Hepatocyte (in vitro differentiated cells): ENCODE measurements at regions not wholly inside any gene's neighbourhood (a gene's known extent, or its start where the extent isn't known, plus 50 kb on each side); places are given as distances from the start of the nearest gene placed in this dataset.

Experiments used
- DNase-seq: peaks from one replicate; pipeline ENCODE4 v3.0.0-alpha.2; 2016; ENCODE audit warnings: low spot score
- H2AFZ ChIP-seq: fragments of 200-600 bp; sonication (generic); 2 replicates; pipeline ENCODE4 v1.6.0; 2016; ENCODE audit warnings: antibody characterized with exemption, mild to moderate bottlenecking
- H3K27ac ChIP-seq: fragments of 200-600 bp; sonication (generic); 2 replicates; pipeline ENCODE4 v1.5.1; 2016; ENCODE audit warnings: mild to moderate bottlenecking
- H3K27me3 ChIP-seq: fragments of 200-600 bp; sonication (generic); 2 replicates; pipeline ENCODE4 v1.6.1; 2016
- H3K36me3 ChIP-seq: fragments of 200-600 bp; sonication (generic); replicated peaks from 2 replicates; pipeline ENCODE4 v1.5.1; 2016; ENCODE audit warnings: low read depth; ENCODE audit not compliant: insufficient read depth
- H3K4me1 ChIP-seq: fragments of 200-600 bp; sonication (generic); 2 replicates; pipeline ENCODE4 v1.5.1; 2016; ENCODE audit warnings: mild to moderate bottlenecking, moderate library complexity; ENCODE audit not compliant: insufficient read depth
- H3K4me2 ChIP-seq: fragments of 200-600 bp; sonication (generic); 2 replicates; pipeline ENCODE4 v1.6.0; 2016
- H3K4me3 ChIP-seq: fragments of 200-600 bp; sonication (generic); 2 replicates; pipeline ENCODE4 v1.5.1; 2016; ENCODE audit warnings: mild to moderate bottlenecking
- H3K79me2 ChIP-seq: fragments of 200-600 bp; sonication (generic); 2 replicates; pipeline ENCODE4 v1.6.0; 2017; ENCODE audit warnings: mild to moderate bottlenecking
- H3K9me2 ChIP-seq: fragments of 200-600 bp; sonication (generic); replicated peaks from 2 replicates; pipeline ENCODE4 v1.6.0; 2017; ENCODE audit warnings: mild to moderate bottlenecking; ENCODE audit not compliant: insufficient read depth
- H3K9me3 ChIP-seq: fragments of 200-600 bp; sonication (generic); 2 replicates; pipeline ENCODE4 v1.5.1; 2016; ENCODE audit warnings: low read depth, mild to moderate bottlenecking
- H4K20me1 ChIP-seq: fragments of 200-600 bp; sonication (generic); 2 replicates; pipeline ENCODE4 v1.6.0; 2016; ENCODE audit warnings: mild to moderate bottlenecking; ENCODE audit not compliant: insufficient read depth, poor library complexity, severe bottlenecking
- EZH2 ChIP-seq: fragments of 200-600 bp; sonication (generic); IDR thresholded peaks from 2 replicates; pipeline ENCODE4 v1.6.1; 2016; ENCODE audit warnings: antibody characterized with exemption, mild to moderate bottlenecking, borderline replicate concordance
- EZH2phosphoT487 ChIP-seq: fragments of 200-600 bp; sonication (generic); IDR thresholded peaks from one replicate; pipeline ENCODE4 v1.6.1; 2018; ENCODE audit warnings: antibody characterized with exemption, mild to moderate bottlenecking, low read depth, moderate library complexity; ENCODE audit not compliant: unreplicated experiment, severe bottlenecking
- WGBS: methylation state at CpG from one replicate; pipeline ENCODE4 v1.1.6; 2016; ENCODE audit warnings: low lambda C conversion rate; ENCODE audit errors: missing lambda C conversion rate; 5-methylcytosine and 5-hydroxymethylcytosine counted together
- TF ChIP-seq, protein P1 (sequence below): fragments of 200-600 bp; sonication (generic); IDR thresholded peaks from 2 replicates; pipeline ENCODE4 v1.5.1; 2016; ENCODE audit warnings: antibody characterized with exemption, mild to moderate bottlenecking; ENCODE audit not compliant: poor library complexity

DNA sequence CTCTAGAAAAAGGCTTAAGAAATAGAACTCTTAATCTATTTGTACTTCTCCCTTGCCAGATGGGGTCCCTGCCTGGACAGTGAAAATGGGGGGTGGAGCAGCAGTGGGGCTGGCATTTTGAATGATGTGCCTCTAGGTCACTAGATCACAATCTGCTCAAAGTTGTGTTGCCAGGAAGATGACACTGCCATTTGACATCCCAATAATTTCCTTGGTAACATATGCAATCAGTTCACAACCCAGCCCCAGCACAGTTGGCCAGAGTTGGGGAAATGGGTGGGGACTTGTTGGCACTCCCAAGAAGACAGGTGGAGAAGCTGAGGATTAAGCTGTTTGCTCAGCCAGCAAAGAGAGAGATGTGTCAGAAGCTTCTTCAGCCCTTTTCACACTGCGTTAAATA lies 558.3 kb upstream of the KLHL29 start:
- WGBS = 82% methylated on average over 1 of the region's 1 CpG
- no peaks in the 10 kb centered on the region for H3K79me2 ChIP-seq
- H3K9me3 ChIP-seq = no peaks in the 10 kb centered on the region
- H3K9me2 ChIP-seq = no peaks in the 10 kb centered on the region
- H3K27ac ChIP-seq = no peak overlapping the region
- H3K36me3 ChIP-seq = no peaks in the 10 kb centered on the region
- no peak overlapping the region for H3K4me3 ChIP-seq
- no peaks in the 10 kb centered on the region for H4K20me1 ChIP-seq
- no peaks in the 10 kb centered on the region for H3K4me1 ChIP-seq
- H2AFZ ChIP-seq = no peak overlapping the region
- H3K27me3 ChIP-seq = no peaks in the 10 kb centered on the region
- TF ChIP-seq EZH2 = no peak
- TF ChIP-seq EZH2phosphoT487 = no peak
- TF ChIP-seq, protein P1, sequence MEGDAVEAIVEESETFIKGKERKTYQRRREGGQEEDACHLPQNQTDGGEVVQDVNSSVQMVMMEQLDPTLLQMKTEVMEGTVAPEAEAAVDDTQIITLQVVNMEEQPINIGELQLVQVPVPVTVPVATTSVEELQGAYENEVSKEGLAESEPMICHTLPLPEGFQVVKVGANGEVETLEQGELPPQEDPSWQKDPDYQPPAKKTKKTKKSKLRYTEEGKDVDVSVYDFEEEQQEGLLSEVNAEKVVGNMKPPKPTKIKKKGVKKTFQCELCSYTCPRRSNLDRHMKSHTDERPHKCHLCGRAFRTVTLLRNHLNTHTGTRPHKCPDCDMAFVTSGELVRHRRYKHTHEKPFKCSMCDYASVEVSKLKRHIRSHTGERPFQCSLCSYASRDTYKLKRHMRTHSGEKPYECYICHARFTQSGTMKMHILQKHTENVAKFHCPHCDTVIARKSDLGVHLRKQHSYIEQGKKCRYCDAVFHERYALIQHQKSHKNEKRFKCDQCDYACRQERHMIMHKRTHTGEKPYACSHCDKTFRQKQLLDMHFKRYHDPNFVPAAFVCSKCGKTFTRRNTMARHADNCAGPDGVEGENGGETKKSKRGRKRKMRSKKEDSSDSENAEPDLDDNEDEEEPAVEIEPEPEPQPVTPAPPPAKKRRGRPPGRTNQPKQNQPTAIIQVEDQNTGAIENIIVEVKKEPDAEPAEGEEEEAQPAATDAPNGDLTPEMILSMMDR = no peak
- DNase-seq = no peak
- no peak overlapping the region for H3K4me2 ChIP-seq

DNA sequence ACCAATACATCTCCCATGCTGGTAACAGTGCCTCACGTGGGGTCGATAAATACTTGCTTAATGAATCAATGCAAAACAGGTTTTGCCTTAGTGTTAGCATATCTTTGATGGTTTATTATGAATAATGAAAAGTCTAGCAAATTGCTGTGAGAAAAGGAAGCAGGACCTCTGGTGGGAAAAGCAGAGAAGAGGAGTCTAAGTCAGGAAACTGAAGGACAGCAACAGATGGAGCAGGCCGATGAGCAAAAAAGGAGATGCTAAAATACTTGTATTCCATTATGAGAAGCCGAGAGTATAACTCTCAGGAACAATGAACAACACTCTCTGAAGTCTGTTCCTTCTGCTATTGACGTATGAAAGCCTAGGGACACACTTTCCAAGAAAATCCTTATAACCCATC lies 555.2 kb upstream of the KLHL29 start:
- WGBS = 92% methylated on average over 5 of the region's 5 CpGs
- no peak overlapping the region for H3K4me3 ChIP-seq
- no peak overlapping the region for H3K4me2 ChIP-seq
- no peak overlapping the region for H2AFZ ChIP-seq
- H3K9me2 ChIP-seq = no peaks in the 10 kb centered on the region
- no peaks in the 10 kb centered on the region for H3K4me1 ChIP-seq
- H4K20me1 ChIP-seq = no peaks in the 10 kb centered on the region
- H3K36me3 ChIP-seq = no peaks in the 10 kb centered on the region
- no peaks in the 10 kb centered on the region for H3K79me2 ChIP-seq
- no peak for TF ChIP-seq EZH2phosphoT487
- TF ChIP-seq EZH2 = no peak
- TF ChIP-seq, protein P1 = no peak
- no peaks in the 10 kb centered on the region for H3K27me3 ChIP-seq
- H3K9me3 ChIP-seq = no peaks in the 10 kb centered on the region
- no peak for DNase-seq
- no peak overlapping the region for H3K27ac ChIP-seq

DNA sequence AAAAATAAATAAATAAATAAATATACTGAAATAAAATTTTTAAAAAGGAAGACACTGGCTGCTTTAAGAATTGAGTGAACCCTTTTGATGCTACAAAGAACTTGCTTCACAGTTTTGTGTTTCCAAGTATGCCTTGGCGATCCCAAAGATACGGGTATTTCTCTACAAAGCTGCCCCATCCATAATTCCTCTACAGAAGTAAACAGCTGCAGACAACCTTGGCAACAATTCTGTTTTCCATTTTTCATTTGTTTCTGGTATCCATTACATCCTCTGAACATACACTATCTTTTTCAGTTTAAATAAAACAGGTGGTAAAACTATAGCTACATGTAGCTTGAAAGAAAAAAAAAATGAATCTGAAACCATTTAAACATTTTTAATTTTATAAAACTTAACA lies 552.8 kb upstream of the KLHL29 start:
- Histone ChIP-seq H3K4me3 (no peak overlapping the region), H3K4me1 (no peaks in the 10 kb centered on the region), H3K9me3 (no peaks in the 10 kb centered on the region), H3K4me2 (no peak overlapping the region), H3K79me2 (no peaks in the 10 kb centered on the region), H4K20me1 (no peaks in the 10 kb centered on the region), H3K27me3 (no peaks in the 10 kb centered on the region), H3K36me3 (no peaks in the 10 kb centered on the region), H3K27ac (no peak overlapping the region), H2AFZ (no peak overlapping the region), H3K9me2 (no peaks in the 10 kb centered on the region)
- TF ChIP-seq EZH2phosphoT487 (no peak), EZH2 (no peak)
- TF ChIP-seq, protein P1 = no peak
- no peak for DNase-seq
- WGBS = 94% methylated on average over 2 of the region's 2 CpGs

DNA sequence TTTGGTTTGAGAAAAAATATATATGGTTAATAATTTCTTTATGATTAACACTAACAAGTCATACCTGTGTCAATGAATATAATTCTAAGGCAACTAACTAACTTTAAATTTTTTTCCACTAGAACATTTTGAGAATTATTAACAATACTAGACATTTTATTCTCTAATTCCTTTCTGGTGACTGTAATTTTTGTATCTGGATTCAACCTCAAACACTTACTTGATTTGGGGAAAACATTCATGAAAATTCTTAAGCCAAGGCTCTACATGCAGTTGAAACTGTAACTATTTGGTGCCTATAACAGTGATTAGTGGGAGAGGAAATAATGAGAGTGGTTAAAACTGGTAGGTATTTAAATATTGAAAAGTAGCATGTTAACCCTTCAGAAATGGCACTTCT lies 546.5 kb upstream of the KLHL29 start:
- H3K4me3 ChIP-seq = no peak overlapping the region
- H4K20me1 ChIP-seq = no peaks in the 10 kb centered on the region
- no peaks in the 10 kb centered on the region for H3K9me2 ChIP-seq
- H3K36me3 ChIP-seq = no peaks in the 10 kb centered on the region
- no peaks in the 10 kb centered on the region for H3K4me1 ChIP-seq
- no peaks in the 10 kb centered on the region for H3K9me3 ChIP-seq
- no peaks in the 10 kb centered on the region for H3K27me3 ChIP-seq
- no peak overlapping the region for H3K27ac ChIP-seq
- TF ChIP-seq EZH2phosphoT487 (no peak), EZH2 (no peak)
- TF ChIP-seq, protein P1 = no peak
- H2AFZ ChIP-seq = no peak overlapping the region
- no peak overlapping the region for H3K4me2 ChIP-seq
- DNase-seq = no peak
- H3K79me2 ChIP-seq = no peaks in the 10 kb centered on the region
